H9 (cell line): ENCODE measurements at regions not wholly inside any gene's neighbourhood (a gene's known extent, or its start where the extent isn't known, plus 50 kb on each side); places are given as distances from the start of the nearest gene placed in this dataset.

Source experiments
- DNase-seq: peaks from one replicate; pipeline ENCODE4 v3.0.0-alpha.2; 2017
- H2AFZ ChIP-seq: one replicate; pipeline ENCODE4 v1.6.1; 2013; ENCODE audit warnings: mild to moderate bottlenecking, low read length, control low read depth, moderate library complexity
- H2AK5ac ChIP-seq: 2 replicates; pipeline ENCODE4 v1.6.1; 2013; ENCODE audit warnings: low read length, control low read depth, mixed read lengths; ENCODE audit not compliant: insufficient read length
- H2BK120ac ChIP-seq: one replicate; pipeline ENCODE4 v1.6.1; 2013; ENCODE audit warnings: low read depth, mild to moderate bottlenecking, low read length, control low read depth, inconsistent platforms; ENCODE audit not compliant: poor library complexity, severe bottlenecking
- H2BK12ac ChIP-seq: 2 replicates; pipeline ENCODE4 v1.6.1; 2013; ENCODE audit warnings: low read length, control low read depth, mixed read lengths, low read depth; ENCODE audit not compliant: insufficient read length
- H2BK15ac ChIP-seq: 2 replicates; pipeline ENCODE4 v1.6.1; 2013; ENCODE audit warnings: low read depth, low read length, control low read depth
- H2BK20ac ChIP-seq: one replicate; pipeline ENCODE4 v1.6.1; 2013; ENCODE audit warnings: low read depth, mild to moderate bottlenecking, low read length, control low read depth, inconsistent platforms; ENCODE audit not compliant: poor library complexity, severe bottlenecking
- H2BK5ac ChIP-seq: 2 replicates; pipeline ENCODE4 v1.6.1; 2013; ENCODE audit warnings: low read length, control low read depth, mixed read lengths; ENCODE audit not compliant: insufficient read length
- H3K14ac ChIP-seq: 2 replicates; pipeline ENCODE4 v1.6.1; 2013; ENCODE audit warnings: low read length, control low read depth; ENCODE audit not compliant: insufficient read depth
- H3K18ac ChIP-seq: 2 replicates; pipeline ENCODE4 v1.6.1; 2013; ENCODE audit warnings: low read depth, mild to moderate bottlenecking, mixed read lengths, low read length, control low read depth; ENCODE audit not compliant: insufficient read length
- H3K23ac ChIP-seq: 2 replicates; pipeline ENCODE4 v1.6.1; 2013; ENCODE audit warnings: low read length, control low read depth, mixed read lengths, low read depth; ENCODE audit not compliant: insufficient read length
- H3K23me2 ChIP-seq: 2 replicates; pipeline ENCODE4 v1.6.1; 2013; ENCODE audit warnings: low read depth, mild to moderate bottlenecking, mixed read lengths, low read length, control low read depth; ENCODE audit not compliant: insufficient read length, poor library complexity, severe bottlenecking
- H3K27ac ChIP-seq: 2 replicates; pipeline ENCODE4 v1.5.1; 2013; ENCODE audit warnings: low read length, control low read depth, mixed read lengths, low read depth; ENCODE audit not compliant: insufficient read length
- H3K27me3 ChIP-seq: 2 replicates; pipeline ENCODE4 v1.6.1; 2013; ENCODE audit warnings: low read length, control low read depth, inconsistent platforms; ENCODE audit not compliant: insufficient read depth
- H3K4ac ChIP-seq: 2 replicates; pipeline ENCODE4 v1.6.1; 2013; ENCODE audit warnings: low read depth, mild to moderate bottlenecking, control low read depth, inconsistent platforms, low read length, moderate library complexity
- H3K4me1 ChIP-seq: 2 replicates; pipeline ENCODE4 v1.6.1; 2013; ENCODE audit warnings: low read length, control low read depth, inconsistent platforms; ENCODE audit not compliant: insufficient read depth
- H3K4me2 ChIP-seq: 2 replicates; pipeline ENCODE4 v1.6.1; 2013; ENCODE audit warnings: low read length, control low read depth, mixed read lengths; ENCODE audit not compliant: insufficient read length, insufficient read depth
- H3K56ac ChIP-seq: 2 replicates; pipeline ENCODE4 v1.6.1; 2013; ENCODE audit warnings: low read depth, mild to moderate bottlenecking, mixed read lengths, low read length, control low read depth; ENCODE audit not compliant: insufficient read length
- H3K79me1 ChIP-seq: 2 replicates; pipeline ENCODE4 v1.6.1; 2013; ENCODE audit warnings: low read depth, mild to moderate bottlenecking, moderate library complexity, low read length, control low read depth, inconsistent platforms; ENCODE audit not compliant: insufficient read depth, poor library complexity, severe bottlenecking
- H3K79me2 ChIP-seq: 2 replicates; pipeline ENCODE4 v1.6.1; 2013; ENCODE audit warnings: low read length, control low read depth, inconsistent platforms; ENCODE audit not compliant: insufficient read depth
- H3K9ac ChIP-seq: 2 replicates; pipeline ENCODE4 v1.6.1; 2013; ENCODE audit warnings: low read length, control low read depth, mixed read lengths; ENCODE audit not compliant: insufficient read length; ENCODE audit errors: extremely low read depth
- H3K9me3 ChIP-seq: one replicate; pipeline ENCODE4 v1.6.1; 2013; ENCODE audit warnings: low read depth, low read length, inconsistent platforms; ENCODE audit not compliant: control insufficient read depth
- H3T11ph ChIP-seq: one replicate; pipeline ENCODE4 v1.6.1; 2013; ENCODE audit warnings: mild to moderate bottlenecking, low read length, control low read depth, inconsistent platforms
- H4K20me1 ChIP-seq: one replicate; pipeline ENCODE4 v1.6.1; 2013; ENCODE audit not compliant: control insufficient read depth, insufficient read length, insufficient read depth
- H4K5ac ChIP-seq: 2 replicates; pipeline ENCODE4 v1.6.1; 2013; ENCODE audit warnings: low read depth, mild to moderate bottlenecking, mixed read lengths, low read length, control low read depth; ENCODE audit not compliant: insufficient read length
- H4K8ac ChIP-seq: replicated peaks from 2 replicates; pipeline ENCODE4 v1.6.1; 2013; ENCODE audit warnings: low read length, control low read depth, mixed read lengths, low read depth; ENCODE audit not compliant: insufficient read length
- H4K91ac ChIP-seq: 2 replicates; pipeline ENCODE4 v1.6.1; 2013; ENCODE audit warnings: low read depth, mild to moderate bottlenecking, moderate library complexity, mixed read lengths, low read length, control low read depth; ENCODE audit not compliant: insufficient read length
- H3K27ac Mint-ChIP-seq, 3 experiments: 2 replicates in 2 of 3; 3 replicates in 1 of 3; pipeline ENCODE4 v1.8.0; 2020 to 2021; ENCODE audit warnings: mixed read lengths in 3 of 3, mild to moderate bottlenecking in 1 of 3, moderate library complexity in 1 of 3
- H3K27me3 Mint-ChIP-seq: 2 replicates; pipeline ENCODE4 v1.8.0; 2021; ENCODE audit warnings: low read depth, mild to moderate bottlenecking, moderate library complexity, mixed read lengths
- H3K36me3 Mint-ChIP-seq, 3 experiments: 2 replicates in 2 of 3; 3 replicates in 1 of 3; pipeline ENCODE4 v1.8.0; 2020 to 2021; ENCODE audit warnings: low read depth in 3 of 3, mixed read lengths in 3 of 3; ENCODE audit not compliant: insufficient read depth in 1 of 3
- H3K4me1 Mint-ChIP-seq, 2 experiments: 2 replicates each; pipeline ENCODE4 v1.8.0; 2020; ENCODE audit warnings: mixed read lengths in 2 of 2
- H3K4me3 Mint-ChIP-seq, 2 experiments: 2 replicates in 1 of 2; 3 replicates in 1 of 2; pipeline ENCODE4 v1.8.0; 2020 to 2021; ENCODE audit warnings: mild to moderate bottlenecking in 2 of 2, mixed read lengths in 2 of 2, moderate library complexity in 1 of 2
- H3K9me3 Mint-ChIP-seq, 2 experiments: 2 replicates in 1 of 2; 3 replicates in 1 of 2; pipeline ENCODE4 v1.8.0; 2020; ENCODE audit warnings: mild to moderate bottlenecking in 2 of 2, mixed read lengths in 2 of 2, moderate library complexity in 1 of 2
- WGBS: extraction: QIAGEN DNeasy Blood & Tissue Kit; methylation state at CpG from one replicate; pipeline ENCODE4 v1.1.7; 2013; ENCODE audit warnings: missing lambda C conversion rate, low lambda C conversion rate, mixed read lengths; ENCODE audit not compliant: insufficient read length; ENCODE audit errors: extremely low coverage; 5-methylcytosine and 5-hydroxymethylcytosine counted together
- TF ChIP-seq, protein P1 (sequence below): fragments of 200-600 bp; sonication (generic); conservative IDR thresholded peaks from 3 replicates; pipeline ENCODE4 v1.8.0; 2021; ENCODE audit warnings: antibody characterized with exemption, mild to moderate bottlenecking

GRCh38 chr3:34419801-34420200 lies 621.4 kb downstream of the PDCD6IP start:
- no peak overlapping the region for H2BK12ac ChIP-seq
- TF ChIP-seq, protein P1, sequence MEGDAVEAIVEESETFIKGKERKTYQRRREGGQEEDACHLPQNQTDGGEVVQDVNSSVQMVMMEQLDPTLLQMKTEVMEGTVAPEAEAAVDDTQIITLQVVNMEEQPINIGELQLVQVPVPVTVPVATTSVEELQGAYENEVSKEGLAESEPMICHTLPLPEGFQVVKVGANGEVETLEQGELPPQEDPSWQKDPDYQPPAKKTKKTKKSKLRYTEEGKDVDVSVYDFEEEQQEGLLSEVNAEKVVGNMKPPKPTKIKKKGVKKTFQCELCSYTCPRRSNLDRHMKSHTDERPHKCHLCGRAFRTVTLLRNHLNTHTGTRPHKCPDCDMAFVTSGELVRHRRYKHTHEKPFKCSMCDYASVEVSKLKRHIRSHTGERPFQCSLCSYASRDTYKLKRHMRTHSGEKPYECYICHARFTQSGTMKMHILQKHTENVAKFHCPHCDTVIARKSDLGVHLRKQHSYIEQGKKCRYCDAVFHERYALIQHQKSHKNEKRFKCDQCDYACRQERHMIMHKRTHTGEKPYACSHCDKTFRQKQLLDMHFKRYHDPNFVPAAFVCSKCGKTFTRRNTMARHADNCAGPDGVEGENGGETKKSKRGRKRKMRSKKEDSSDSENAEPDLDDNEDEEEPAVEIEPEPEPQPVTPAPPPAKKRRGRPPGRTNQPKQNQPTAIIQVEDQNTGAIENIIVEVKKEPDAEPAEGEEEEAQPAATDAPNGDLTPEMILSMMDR = no peak
- no peak overlapping the region for H2BK5ac ChIP-seq
- H3K4ac ChIP-seq = no peak overlapping the region
- H3K27ac ChIP-seq = no peak overlapping the region
- DNase-seq = peak; percentile 28
- no peaks in the 10 kb centered on the region for H3K79me2 ChIP-seq
- no peak overlapping the region for H3K9ac ChIP-seq
- no peak overlapping the region for H4K91ac ChIP-seq
- H3K4me1 ChIP-seq = no peaks in the 10 kb centered on the region
- no peak overlapping the region for H2BK120ac ChIP-seq
- H3K23ac ChIP-seq = no peak overlapping the region
- no peak overlapping the region for H2BK20ac ChIP-seq
- H2AFZ ChIP-seq = no peak overlapping the region
- H4K8ac ChIP-seq = no peak overlapping the region
- H3K27me3 ChIP-seq = no peaks in the 10 kb centered on the region
- H2AK5ac ChIP-seq = no peak overlapping the region
- no peak overlapping the region for H3K14ac ChIP-seq
- H3K18ac ChIP-seq = no peak overlapping the region
- H3K4me3 Mint-ChIP-seq = no peak overlapping the region
- H3K4me1 Mint-ChIP-seq = peaks cover 8 to 13% of the 10 kb centered on the region in 2 experiments
- WGBS = no CpG with 5 or more reads among the region's 1 CpG
- no peaks in the 10 kb centered on the region for H3K9me3 Mint-ChIP-seq
- no peaks in the 10 kb centered on the region for H3K23me2 ChIP-seq
- no peaks in the 10 kb centered on the region for H4K20me1 ChIP-seq
- H4K5ac ChIP-seq = no peak overlapping the region
- no peaks in the 10 kb centered on the region for H3K9me3 ChIP-seq
- H3K56ac ChIP-seq = no peak overlapping the region
- no peak overlapping the region for H3K27ac Mint-ChIP-seq
- no peaks in the 10 kb centered on the region for H3K36me3 Mint-ChIP-seq
- H2BK15ac ChIP-seq = no peak overlapping the region
- no peak overlapping the region for H3K4me2 ChIP-seq
- H3T11ph ChIP-seq = no peak overlapping the region
- no peaks in the 10 kb centered on the region for H3K27me3 Mint-ChIP-seq
- no peaks in the 10 kb centered on the region for H3K79me1 ChIP-seq
